Hepatocyte (in vitro differentiated cells): ENCODE measurements at regions not wholly inside any gene's neighbourhood (a gene's known extent, or its start where the extent isn't known, plus 50 kb on each side); places are given as distances from the start of the nearest gene placed in this dataset.

ENCODE experiments used
- CTCF ChIP-seq: fragments of 200-600 bp; sonication (generic); IDR thresholded peaks from 2 replicates; pipeline ENCODE4 v1.5.1; 2016; ENCODE audit warnings: antibody characterized with exemption, mild to moderate bottlenecking; ENCODE audit not compliant: poor library complexity
- EZH2 ChIP-seq: fragments of 200-600 bp; sonication (generic); IDR thresholded peaks from 2 replicates; pipeline ENCODE4 v1.6.1; 2016; ENCODE audit warnings: antibody characterized with exemption, mild to moderate bottlenecking, borderline replicate concordance
- EZH2phosphoT487 ChIP-seq: fragments of 200-600 bp; sonication (generic); IDR thresholded peaks from one replicate; pipeline ENCODE4 v1.6.1; 2018; ENCODE audit warnings: antibody characterized with exemption, mild to moderate bottlenecking, low read depth, moderate library complexity; ENCODE audit not compliant: unreplicated experiment, severe bottlenecking

- no peak for TF ChIP-seq EZH2
- no peak for TF ChIP-seq CTCF
- TF ChIP-seq EZH2phosphoT487 = no peak
These were observed 68.9 kb upstream of the DYRK2 start for GRCh38 chr12:67579662-67580003.
